ENCODE measurements at regions not wholly inside any gene's neighbourhood (a gene's known extent, or its start where the extent isn't known, plus 50 kb on each side); places are given as distances from the start of the nearest gene placed in this dataset.

- TF ChIP-seq, protein P1, sequence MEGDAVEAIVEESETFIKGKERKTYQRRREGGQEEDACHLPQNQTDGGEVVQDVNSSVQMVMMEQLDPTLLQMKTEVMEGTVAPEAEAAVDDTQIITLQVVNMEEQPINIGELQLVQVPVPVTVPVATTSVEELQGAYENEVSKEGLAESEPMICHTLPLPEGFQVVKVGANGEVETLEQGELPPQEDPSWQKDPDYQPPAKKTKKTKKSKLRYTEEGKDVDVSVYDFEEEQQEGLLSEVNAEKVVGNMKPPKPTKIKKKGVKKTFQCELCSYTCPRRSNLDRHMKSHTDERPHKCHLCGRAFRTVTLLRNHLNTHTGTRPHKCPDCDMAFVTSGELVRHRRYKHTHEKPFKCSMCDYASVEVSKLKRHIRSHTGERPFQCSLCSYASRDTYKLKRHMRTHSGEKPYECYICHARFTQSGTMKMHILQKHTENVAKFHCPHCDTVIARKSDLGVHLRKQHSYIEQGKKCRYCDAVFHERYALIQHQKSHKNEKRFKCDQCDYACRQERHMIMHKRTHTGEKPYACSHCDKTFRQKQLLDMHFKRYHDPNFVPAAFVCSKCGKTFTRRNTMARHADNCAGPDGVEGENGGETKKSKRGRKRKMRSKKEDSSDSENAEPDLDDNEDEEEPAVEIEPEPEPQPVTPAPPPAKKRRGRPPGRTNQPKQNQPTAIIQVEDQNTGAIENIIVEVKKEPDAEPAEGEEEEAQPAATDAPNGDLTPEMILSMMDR (IDR thresholded peaks at IDR 0.05): no peak
- TF ChIP-seq POLR2AphosphoS5 (IDR thresholded peaks at IDR 0.05): no peak
These were observed 963.3 kb downstream of the NLGN4X start for GRCh38 chrX:5265324-5265850.
